HG03442 (cell line): ENCODE measurements at regions not wholly inside any gene's neighbourhood (a gene's known extent, or its start where the extent isn't known, plus 50 kb on each side); places are given as distances from the start of the nearest gene placed in this dataset.

Experiments used
- ATAC-seq: cut with Tn5 transposase; IDR thresholded peaks from one replicate; pipeline ENCODE4 v1.9.1; 2021; ENCODE audit warnings: mild to moderate bottlenecking, moderate library complexity; ENCODE audit not compliant: unreplicated experiment

- no peak for ATAC-seq
These were observed 159.9 kb downstream of the KLF13 start for GRCh38 chr15:31486506-31486905.

GRCh38 chr15:31486906-31487695, 160.5 kb downstream of the KLF13 start:
- no peak for ATAC-seq

GRCh38 chr15:31487811-31488436, 161.3 kb downstream of the KLF13 start:
- peak; percentile 42 for ATAC-seq

GRCh38 chr15:31488437-31489204, 162.0 kb downstream of the KLF13 start:
- ATAC-seq: peak; percentile 35

GRCh38 chr15:31489281-31489680, 162.6 kb downstream of the KLF13 start:
- no peak for ATAC-seq

GRCh38 chr15:31489801-31490646, 163.4 kb downstream of the KLF13 start:
- ATAC-seq: no peak

GRCh38 chr15:31494786-31495185, 168.2 kb downstream of the KLF13 start:
- ATAC-seq: no peak

- ATAC-seq: no peak
These were observed 168.6 kb downstream of the KLF13 start for GRCh38 chr15:31495281-31495680.

- ATAC-seq: no peak
These were observed 171.2 kb downstream of the KLF13 start for GRCh38 chr15:31497838-31498237.

GRCh38 chr15:31498329-31498728, 171.7 kb downstream of the KLF13 start:
- ATAC-seq: no peak

GRCh38 chr15:31498756-31499155, 172.1 kb downstream of the KLF13 start:
- no peak for ATAC-seq

- no peak for ATAC-seq
These were observed 172.8 kb downstream of the KLF13 start for GRCh38 chr15:31499236-31499952.

- no peak for ATAC-seq
These were observed 173.5 kb downstream of the KLF13 start for GRCh38 chr15:31499953-31500765.

- no peak for ATAC-seq
These were observed 174.3 kb downstream of the KLF13 start for GRCh38 chr15:31500766-31501449.

- ATAC-seq: no peak
These were observed 175.0 kb downstream of the KLF13 start for GRCh38 chr15:31501536-31502157.

- ATAC-seq: no peak
These were observed 176.1 kb downstream of the KLF13 start for GRCh38 chr15:31502541-31503229.

GRCh38 chr15:31503256-31503655, 176.6 kb downstream of the KLF13 start:
- no peak for ATAC-seq
